Panc1 (cell line): ENCODE measurements at regions not wholly inside any gene's neighbourhood (a gene's known extent, or its start where the extent isn't known, plus 50 kb on each side); places are given as distances from the start of the nearest gene placed in this dataset.

Source experiments
- ATAC-seq: fragments of 200-7000 bp; cut with Tn5 transposase; 2 replicates; pipeline ENCODE4 v1.9.1; 2020; ENCODE audit warnings: mild to moderate bottlenecking, moderate library complexity
- BruUV-seq: library from RNA; stranded (reverse); fragments of 400-500 nt; replicated peaks from 2 replicates; lab custom pipeline; 2021; lab: Mats Ljungman, UMichigan
- CTCF ChIA-PET: fragments of 300-600 bp; sonication (Branson Sonifier 250); formaldehyde crosslinking; loops from one replicate; lab custom pipeline; 2022; ENCODE audit warnings: antibody characterized with exemption; lab: Charles Lee
- POLR2A ChIA-PET: fragments of 300-600 bp; sonication (Branson Sonifier 250); formaldehyde crosslinking; loops from one replicate; lab custom pipeline; 2022; ENCODE audit warnings: antibody characterized with exemption; lab: Charles Lee
- DNase-seq: peaks from one replicate; pipeline ENCODE4 v3.0.0-alpha.2; 2010; ENCODE audit warnings: low read depth, low spot score
- H3K27ac ChIP-seq: 2 replicates; pipeline ENCODE4 v1.5.1; 2011; ENCODE audit warnings: mild to moderate bottlenecking, low read length, inconsistent platforms
- H3K27me3 ChIP-seq: fragments of 200-500 bp; sonication (Bioruptor generic); 2 replicates; pipeline ENCODE4 v1.6.0; 2014; ENCODE audit warnings: low read length, inconsistent platforms; ENCODE audit not compliant: control insufficient read depth, insufficient read depth
- H3K36me3 ChIP-seq: fragments of 200-500 bp; sonication (Bioruptor generic); 2 replicates; pipeline ENCODE4 v1.5.1; 2014; ENCODE audit warnings: inconsistent platforms, mild to moderate bottlenecking, low read length, moderate library complexity; ENCODE audit not compliant: control insufficient read depth, insufficient read depth
- H3K4me1 ChIP-seq: 2 replicates; pipeline ENCODE4 v1.5.1; 2011; ENCODE audit warnings: inconsistent platforms, mild to moderate bottlenecking, low read length, moderate library complexity; ENCODE audit not compliant: control insufficient read depth, insufficient read depth
- H3K4me3 ChIP-seq, 2 experiments: 2 replicates each; pipeline ENCODE4 v1.5.1; 2011 to 2012; ENCODE audit warnings: low read depth in 2 of 2, low read length in 2 of 2, mild to moderate bottlenecking in 2 of 2, inconsistent platforms in 1 of 2, moderate library complexity in 1 of 2
- H3K9me3 ChIP-seq: fragments of 200-500 bp; sonication (Bioruptor generic); 2 replicates; pipeline ENCODE4 v1.5.1; 2014; ENCODE audit warnings: low read depth, mild to moderate bottlenecking, inconsistent platforms, low read length, moderate library complexity; ENCODE audit not compliant: control insufficient read depth, insufficient read depth
- CTCF ChIP-seq: fragments of 450-650 bp; IDR thresholded peaks from 2 replicates; pipeline ENCODE4 v1.5.1; 2017; ENCODE audit warnings: mild to moderate bottlenecking
- POLR2AphosphoS5 ChIP-seq: IDR thresholded peaks from 2 replicates; pipeline ENCODE4 v1.6.1; 2012; ENCODE audit warnings: mild to moderate bottlenecking, low read depth, low read length, moderate library complexity
- REST ChIP-seq, 2 experiments: IDR thresholded peaks; 2 replicates each; pipeline ENCODE4 v1.6.1; 2011 to 2012; ENCODE audit warnings: low read depth in 2 of 2, control low read depth in 1 of 2, low read length in 1 of 2, mild to moderate bottlenecking in 1 of 2, moderate library complexity in 1 of 2; ENCODE audit not compliant: insufficient read depth in 1 of 2
- SIN3A ChIP-seq: IDR thresholded peaks from 2 replicates; pipeline ENCODE4 v1.6.1; 2012; ENCODE audit warnings: low read depth, mild to moderate bottlenecking, low read length, moderate library complexity, borderline replicate concordance; ENCODE audit not compliant: insufficient read depth
- TCF7L2 ChIP-seq: IDR thresholded peaks from 2 replicates; pipeline ENCODE4 v1.6.1; 2011; ENCODE audit warnings: mild to moderate bottlenecking, low read depth, low read length, inconsistent platforms
- in situ Hi-C: cut with HindIII; loops from 2 replicates; pipeline ENCODE4 v1.10.0; 2016; ENCODE audit warnings: low sequenced_read_pairs, low pct_unique_long_range_greater_than_20kb
- intact Hi-C: fragments of 100-400 bp; cut with micrococcal nuclease; formaldehyde crosslinking; loops from one replicate; pipeline ENCODE4 v1.10.0; 2022; ENCODE audit not compliant: unreplicated experiment

GRCh38 chr10:63752318-63752717 is 231.1 kb downstream of the REEP3 start:
- ATAC-seq (no peak), DNase-seq (no peak)
- Histone ChIP-seq H3K36me3 (no peaks in the 10 kb centered on the region), H3K27ac (no peak overlapping the region), H3K4me1 (no peaks in the 10 kb centered on the region), H3K27me3 (no peaks in the 10 kb centered on the region), H3K9me3 (no peaks in the 10 kb centered on the region), H3K4me3 (no peak overlapping the region)
- TF ChIP-seq POLR2AphosphoS5 = no peak
- TF ChIP-seq SIN3A = no peak
- no peak for TF ChIP-seq TCF7L2
- TF ChIP-seq CTCF = no peak
- TF ChIP-seq REST (IDR thresholded peaks at IDR 0.05; ENCODE audit: insufficient read depth in 1 of 2, low read depth in 2 of 2, low read length in 1 of 2) = no peak
- intact Hi-C loops = no loop called here
- ChIA-PET POLR2A (no interaction called here), CTCF (no interaction called here)
- BruUV-seq = no TSS peak
- in situ Hi-C loops = no loop called here

GRCh38 chr10:63753808-63754207 is 232.6 kb downstream of the REEP3 start:
- no peak for TF ChIP-seq SIN3A
- no peak for TF ChIP-seq CTCF
- TF ChIP-seq REST (IDR thresholded peaks at IDR 0.05; ENCODE audit: insufficient read depth in 1 of 2, low read depth in 2 of 2, low read length in 1 of 2) = no peak
- TF ChIP-seq TCF7L2 = no peak
- TF ChIP-seq POLR2AphosphoS5 = no peak
- Histone ChIP-seq H3K36me3 (no peaks in the 10 kb centered on the region), H3K9me3 (no peaks in the 10 kb centered on the region), H3K4me3 (no peak overlapping the region), H3K27me3 (no peaks in the 10 kb centered on the region), H3K4me1 (no peaks in the 10 kb centered on the region), H3K27ac (no peak overlapping the region)
- DNase-seq (no peak), ATAC-seq (no peak)
- intact Hi-C loops (no loop called here), in situ Hi-C loops (no loop called here)
- POLR2A ChIA-PET = interaction anchor here (0.6 kb wide), 2 partner anchors 23 to 25 kb away, joined by 6 to 15 read pairs; no protein-coding TSS in a partner anchor
- BruUV-seq = no TSS peak
- CTCF ChIA-PET = no interaction called here
